ENCODE measurements at regions not wholly inside any gene's neighbourhood (a gene's known extent, or its start where the extent isn't known, plus 50 kb on each side); places are given as distances from the start of the nearest gene placed in this dataset.

DNA sequence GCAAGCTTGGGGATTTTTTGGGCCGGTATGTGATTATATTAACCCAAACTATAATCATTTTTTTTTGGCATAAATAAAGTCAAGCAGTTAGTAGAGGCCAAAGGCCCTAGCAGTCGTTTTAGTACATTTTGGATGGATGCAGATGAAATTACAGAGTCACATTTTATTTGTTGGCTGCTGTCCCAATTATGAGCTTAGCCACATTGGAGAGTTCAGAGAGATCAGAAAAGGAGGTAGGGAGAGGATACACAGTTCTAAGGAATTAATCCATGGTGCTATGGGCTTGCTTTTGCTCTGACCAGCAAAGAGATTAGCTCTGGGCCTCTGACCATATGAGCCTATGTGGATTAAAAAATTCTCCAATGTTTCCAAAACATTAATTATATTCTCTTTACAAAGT, 395.1 kb downstream of the RAPGEF2 start:
- Histone ChIP-seq H3K36me3 (replicated peaks; ENCODE audit: low read depth, low read length) (no peaks in the 10 kb centered on the region), H2AFZ (ENCODE audit: low read depth, low read length) (no peak overlapping the region), H3K27me3 (ENCODE audit: low read depth, low read length) (no peaks in the 10 kb centered on the region), H3K4me2 (ENCODE audit: low read length) (no peak overlapping the region), H3K9ac (ENCODE audit: low read length) (no peak overlapping the region), H3K4me1 (ENCODE audit: low read length) (no peaks in the 10 kb centered on the region), H3K27ac (ENCODE audit: low read length) (no peak overlapping the region), H3K9me3 (ENCODE audit: insufficient read depth, low read length) (no peaks in the 10 kb centered on the region), H3K79me2 (ENCODE audit: low read length) (no peaks in the 10 kb centered on the region), H3K4me3 (ENCODE audit: low read length) (no peak overlapping the region), H4K20me1 (ENCODE audit: insufficient read depth, low read length) (no peaks in the 10 kb centered on the region)
- TF ChIP-seq, protein P1, sequence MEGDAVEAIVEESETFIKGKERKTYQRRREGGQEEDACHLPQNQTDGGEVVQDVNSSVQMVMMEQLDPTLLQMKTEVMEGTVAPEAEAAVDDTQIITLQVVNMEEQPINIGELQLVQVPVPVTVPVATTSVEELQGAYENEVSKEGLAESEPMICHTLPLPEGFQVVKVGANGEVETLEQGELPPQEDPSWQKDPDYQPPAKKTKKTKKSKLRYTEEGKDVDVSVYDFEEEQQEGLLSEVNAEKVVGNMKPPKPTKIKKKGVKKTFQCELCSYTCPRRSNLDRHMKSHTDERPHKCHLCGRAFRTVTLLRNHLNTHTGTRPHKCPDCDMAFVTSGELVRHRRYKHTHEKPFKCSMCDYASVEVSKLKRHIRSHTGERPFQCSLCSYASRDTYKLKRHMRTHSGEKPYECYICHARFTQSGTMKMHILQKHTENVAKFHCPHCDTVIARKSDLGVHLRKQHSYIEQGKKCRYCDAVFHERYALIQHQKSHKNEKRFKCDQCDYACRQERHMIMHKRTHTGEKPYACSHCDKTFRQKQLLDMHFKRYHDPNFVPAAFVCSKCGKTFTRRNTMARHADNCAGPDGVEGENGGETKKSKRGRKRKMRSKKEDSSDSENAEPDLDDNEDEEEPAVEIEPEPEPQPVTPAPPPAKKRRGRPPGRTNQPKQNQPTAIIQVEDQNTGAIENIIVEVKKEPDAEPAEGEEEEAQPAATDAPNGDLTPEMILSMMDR (IDR thresholded peaks at IDR 0.05; ENCODE audit: low read depth, low read length), result no peak
- no peak for TF ChIP-seq EZH2phosphoT487 (IDR thresholded peaks at IDR 0.05; ENCODE audit: low read depth)

DNA sequence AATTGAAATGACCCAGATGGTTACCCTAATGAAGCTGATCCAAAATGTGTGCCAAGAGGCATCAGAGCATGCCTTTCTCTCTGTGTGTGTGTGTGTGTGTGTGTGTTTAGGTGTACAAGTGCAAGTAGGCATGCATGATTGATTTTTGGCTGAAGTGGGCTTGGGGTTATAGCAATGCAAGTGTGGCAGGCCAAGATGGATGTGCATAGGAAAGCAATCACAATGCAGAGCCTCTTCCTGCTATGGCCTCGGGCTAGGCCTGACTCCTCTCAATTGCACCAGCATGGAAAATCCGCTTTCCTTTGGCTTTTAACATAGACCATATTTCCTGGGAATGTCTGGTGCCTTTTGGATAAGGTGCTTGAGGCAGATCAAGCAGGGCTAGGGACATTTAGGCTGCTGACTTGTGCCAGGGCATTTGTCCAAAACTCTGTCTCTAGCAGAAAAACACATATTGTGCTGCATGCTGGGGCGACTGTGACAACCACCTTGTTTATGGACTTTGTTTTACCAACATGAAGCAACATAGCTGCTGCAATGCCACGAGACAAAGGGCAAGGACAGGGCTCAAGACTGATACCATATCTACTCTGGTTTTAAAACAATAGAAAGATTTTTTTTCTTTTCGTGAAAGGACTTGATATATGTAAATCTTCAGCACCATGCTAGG, 395.7 kb downstream of the RAPGEF2 start:
- Histone ChIP-seq H4K20me1 (ENCODE audit: insufficient read depth, low read length) (no peaks in the 10 kb centered on the region), H3K4me1 (ENCODE audit: low read length) (no peaks in the 10 kb centered on the region), H3K79me2 (ENCODE audit: low read length) (no peaks in the 10 kb centered on the region), H3K27ac (ENCODE audit: low read length) (no peak overlapping the region), H3K4me3 (ENCODE audit: low read length) (no peak overlapping the region), H3K27me3 (ENCODE audit: low read depth, low read length) (no peaks in the 10 kb centered on the region), H3K9me3 (ENCODE audit: insufficient read depth, low read length) (no peaks in the 10 kb centered on the region), H3K9ac (ENCODE audit: low read length) (no peak overlapping the region), H2AFZ (ENCODE audit: low read depth, low read length) (no peak overlapping the region), H3K4me2 (ENCODE audit: low read length) (no peak overlapping the region), H3K36me3 (replicated peaks; ENCODE audit: low read depth, low read length) (no peaks in the 10 kb centered on the region)
- TF ChIP-seq, protein P1 (IDR thresholded peaks at IDR 0.05; ENCODE audit: low read depth, low read length), result no peak
- no peak for TF ChIP-seq EZH2phosphoT487 (IDR thresholded peaks at IDR 0.05; ENCODE audit: low read depth)

GRCh38 chr4:159500861-159501260, 398.0 kb downstream of the RAPGEF2 start:
- H3K4me3 ChIP-seq (ENCODE audit: low read length), result no peak overlapping the region

GRCh38 chr4:159503236-159504008, 400.5 kb downstream of the RAPGEF2 start:
- no peak for TF ChIP-seq EZH2phosphoT487 (IDR thresholded peaks at IDR 0.05; ENCODE audit: low read depth)
- TF ChIP-seq, protein P1 (IDR thresholded peaks at IDR 0.05; ENCODE audit: low read depth, low read length), result no peak
- Histone ChIP-seq H3K27ac (ENCODE audit: low read length) (no peak overlapping the region), H3K4me2 (ENCODE audit: low read length) (no peak overlapping the region), H3K9ac (ENCODE audit: low read length) (no peak overlapping the region), H3K79me2 (ENCODE audit: low read length) (no peaks in the 10 kb centered on the region), H3K4me3 (ENCODE audit: low read length) (no peak overlapping the region), H3K36me3 (replicated peaks; ENCODE audit: low read depth, low read length) (no peaks in the 10 kb centered on the region), H2AFZ (ENCODE audit: low read depth, low read length) (no peak overlapping the region), H4K20me1 (ENCODE audit: insufficient read depth, low read length) (no peaks in the 10 kb centered on the region), H3K27me3 (ENCODE audit: low read depth, low read length) (peaks cover 12% of the 10 kb centered on the region; the same call in 1 of the 2 replicates), H3K4me1 (ENCODE audit: low read length) (no peaks in the 10 kb centered on the region), H3K9me3 (ENCODE audit: insufficient read depth, low read length) (no peaks in the 10 kb centered on the region)

More at GRCh38 chr4:159500861-159501260, 398.0 kb downstream of the RAPGEF2 start:
- Histone ChIP-seq H3K27ac (ENCODE audit: low read length) (no peak overlapping the region), H3K9me3 (ENCODE audit: insufficient read depth, low read length) (no peaks in the 10 kb centered on the region), H3K9ac (ENCODE audit: low read length) (no peak overlapping the region), H3K27me3 (ENCODE audit: low read depth, low read length) (peaks cover 6% of the 10 kb centered on the region; the same call in 1 of the 2 replicates), H3K4me2 (ENCODE audit: low read length) (no peak overlapping the region), H4K20me1 (ENCODE audit: insufficient read depth, low read length) (no peaks in the 10 kb centered on the region), H2AFZ (ENCODE audit: low read depth, low read length) (no peak overlapping the region), H3K79me2 (ENCODE audit: low read length) (no peaks in the 10 kb centered on the region), H3K36me3 (replicated peaks; ENCODE audit: low read depth, low read length) (no peaks in the 10 kb centered on the region), H3K4me1 (ENCODE audit: low read length) (no peaks in the 10 kb centered on the region)
- TF ChIP-seq, protein P1 (IDR thresholded peaks at IDR 0.05; ENCODE audit: low read depth, low read length), result no peak
- no peak for TF ChIP-seq EZH2phosphoT487 (IDR thresholded peaks at IDR 0.05; ENCODE audit: low read depth)

Data from OCI-LY3 (cell line).